ENCODE measurements at regions not wholly inside any gene's neighbourhood (a gene's known extent, or its start where the extent isn't known, plus 50 kb on each side); places are given as distances from the start of the nearest gene placed in this dataset.

DNA sequence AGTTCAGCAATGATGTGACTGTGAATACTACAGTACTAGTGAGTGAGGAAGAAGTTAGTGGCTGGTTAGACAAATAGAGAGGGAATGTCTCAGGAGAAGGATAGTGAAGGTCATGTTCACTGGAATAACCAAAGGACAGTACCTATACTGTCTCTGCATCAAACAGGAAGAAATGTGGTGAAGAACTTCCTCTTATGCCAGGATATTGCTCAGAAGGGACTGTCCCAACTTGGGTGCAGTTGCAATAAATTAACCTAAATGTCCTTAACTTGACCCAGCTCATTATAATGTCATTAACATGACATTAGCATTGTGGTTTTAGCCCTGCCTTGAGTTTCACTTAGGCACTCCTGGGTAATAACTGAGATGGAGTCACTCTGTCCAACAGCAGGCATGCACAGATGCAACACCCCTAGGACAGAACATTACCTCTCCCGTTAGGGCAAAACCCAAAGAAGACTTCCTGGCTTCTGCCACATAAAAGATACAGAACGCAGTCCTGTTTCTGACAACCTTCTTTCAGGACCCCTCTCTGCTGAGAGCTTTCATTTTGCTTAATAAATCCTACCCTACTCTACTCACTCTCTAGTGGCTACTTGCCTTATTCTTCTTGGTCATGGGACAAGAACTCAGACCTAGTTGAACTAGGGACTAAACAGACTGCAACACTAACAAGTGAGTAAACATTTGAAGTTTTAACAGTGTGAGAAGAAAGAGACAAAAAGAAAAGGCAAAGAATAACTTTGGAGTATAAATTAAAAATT, 1591.6 kb upstream of the MIR17HG start:
- Histone ChIP-seq H3K4me3 (no peak overlapping the region), H3K9me3 (no peaks in the 10 kb centered on the region), H3K4me1 (ENCODE audit: control insufficient read depth in 1 of 2, low read depth in 2 of 2) (no peaks in the 10 kb centered on the region), H3K27ac (no peak overlapping the region), H3K27me3 (replicated peaks; ENCODE audit: insufficient read depth) (no peaks in the 10 kb centered on the region), H3K36me3 (no peaks in the 10 kb centered on the region)
- TF ChIP-seq, protein P1, sequence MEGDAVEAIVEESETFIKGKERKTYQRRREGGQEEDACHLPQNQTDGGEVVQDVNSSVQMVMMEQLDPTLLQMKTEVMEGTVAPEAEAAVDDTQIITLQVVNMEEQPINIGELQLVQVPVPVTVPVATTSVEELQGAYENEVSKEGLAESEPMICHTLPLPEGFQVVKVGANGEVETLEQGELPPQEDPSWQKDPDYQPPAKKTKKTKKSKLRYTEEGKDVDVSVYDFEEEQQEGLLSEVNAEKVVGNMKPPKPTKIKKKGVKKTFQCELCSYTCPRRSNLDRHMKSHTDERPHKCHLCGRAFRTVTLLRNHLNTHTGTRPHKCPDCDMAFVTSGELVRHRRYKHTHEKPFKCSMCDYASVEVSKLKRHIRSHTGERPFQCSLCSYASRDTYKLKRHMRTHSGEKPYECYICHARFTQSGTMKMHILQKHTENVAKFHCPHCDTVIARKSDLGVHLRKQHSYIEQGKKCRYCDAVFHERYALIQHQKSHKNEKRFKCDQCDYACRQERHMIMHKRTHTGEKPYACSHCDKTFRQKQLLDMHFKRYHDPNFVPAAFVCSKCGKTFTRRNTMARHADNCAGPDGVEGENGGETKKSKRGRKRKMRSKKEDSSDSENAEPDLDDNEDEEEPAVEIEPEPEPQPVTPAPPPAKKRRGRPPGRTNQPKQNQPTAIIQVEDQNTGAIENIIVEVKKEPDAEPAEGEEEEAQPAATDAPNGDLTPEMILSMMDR (IDR thresholded peaks at IDR 0.05) = no peak
- no peak for ATAC-seq (ENCODE audit: insufficient number of reproducible peaks, low FRiP score, low read depth)
- no peak for DNase-seq (ENCODE audit: low spot score)

DNA sequence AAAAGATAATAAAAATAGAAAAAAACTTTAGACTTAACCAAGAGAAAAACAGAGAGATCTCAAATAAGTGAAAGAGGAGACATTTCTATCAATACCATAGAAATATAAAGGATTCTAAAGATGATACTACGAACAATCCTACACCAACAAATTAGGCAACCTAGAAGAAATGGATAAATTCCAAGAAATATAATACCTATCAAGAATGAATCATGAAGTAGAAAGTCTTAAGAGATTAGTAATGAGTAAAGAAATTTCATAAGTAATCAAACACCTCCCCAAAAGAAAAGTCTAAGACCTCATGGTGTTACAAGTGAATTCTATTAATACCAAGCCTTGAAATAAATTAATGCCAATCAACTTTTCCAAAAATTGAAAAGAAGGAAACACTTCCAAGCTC, 1584.5 kb upstream of the MIR17HG start:
- H3K9me3 ChIP-seq = no peaks in the 10 kb centered on the region
- ATAC-seq (ENCODE audit: insufficient number of reproducible peaks, low FRiP score, low read depth) = no peak
- no peak overlapping the region for H3K4me3 ChIP-seq
- no peak overlapping the region for H3K27ac ChIP-seq
- H3K36me3 ChIP-seq = no peaks in the 10 kb centered on the region
- no peak for DNase-seq (ENCODE audit: low spot score)
- no peaks in the 10 kb centered on the region for H3K27me3 ChIP-seq (replicated peaks; ENCODE audit: insufficient read depth)
- H3K4me1 ChIP-seq (ENCODE audit: control insufficient read depth in 1 of 2, low read depth in 2 of 2) = no peaks in the 10 kb centered on the region
- TF ChIP-seq, protein P1 (IDR thresholded peaks at IDR 0.05) = no peak

DNA sequence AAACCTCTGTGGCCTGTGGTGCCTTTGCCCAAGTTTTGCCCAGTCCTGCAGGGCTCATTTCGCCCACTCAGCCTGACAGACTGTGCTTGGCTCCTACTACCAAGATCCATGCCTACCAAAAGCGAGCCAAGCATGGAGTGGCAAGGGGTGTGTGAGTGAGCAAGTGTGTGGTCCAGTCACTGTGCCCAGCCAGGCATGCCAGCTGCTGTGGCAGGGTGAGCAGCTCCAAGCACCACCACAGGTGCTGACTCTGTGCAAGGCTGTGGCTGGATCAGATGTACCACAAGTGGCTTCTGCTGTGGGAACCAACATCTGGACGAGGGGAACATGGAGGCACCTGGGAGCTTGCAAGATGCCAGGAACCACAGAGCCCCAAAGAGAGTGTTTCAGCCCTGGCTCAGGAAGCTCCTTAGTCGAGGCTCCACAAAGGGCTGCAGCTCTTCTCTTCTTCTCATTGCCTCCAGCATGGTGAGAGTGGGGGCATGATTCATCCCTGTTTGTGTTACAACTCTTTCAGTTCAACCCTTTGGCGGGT, 1564.2 kb upstream of the MIR17HG start:
- Histone ChIP-seq H3K4me3 (no peak overlapping the region), H3K27ac (no peak overlapping the region), H3K4me1 (ENCODE audit: control insufficient read depth in 1 of 2, low read depth in 2 of 2) (no peaks in the 10 kb centered on the region), H3K9me3 (no peaks in the 10 kb centered on the region), H3K27me3 (replicated peaks; ENCODE audit: insufficient read depth) (no peaks in the 10 kb centered on the region), H3K36me3 (no peaks in the 10 kb centered on the region)
- ATAC-seq (ENCODE audit: insufficient number of reproducible peaks, low FRiP score, low read depth) = no peak
- DNase-seq (ENCODE audit: low spot score) = no peak
- TF ChIP-seq, protein P1 (IDR thresholded peaks at IDR 0.05) = no peak

DNA sequence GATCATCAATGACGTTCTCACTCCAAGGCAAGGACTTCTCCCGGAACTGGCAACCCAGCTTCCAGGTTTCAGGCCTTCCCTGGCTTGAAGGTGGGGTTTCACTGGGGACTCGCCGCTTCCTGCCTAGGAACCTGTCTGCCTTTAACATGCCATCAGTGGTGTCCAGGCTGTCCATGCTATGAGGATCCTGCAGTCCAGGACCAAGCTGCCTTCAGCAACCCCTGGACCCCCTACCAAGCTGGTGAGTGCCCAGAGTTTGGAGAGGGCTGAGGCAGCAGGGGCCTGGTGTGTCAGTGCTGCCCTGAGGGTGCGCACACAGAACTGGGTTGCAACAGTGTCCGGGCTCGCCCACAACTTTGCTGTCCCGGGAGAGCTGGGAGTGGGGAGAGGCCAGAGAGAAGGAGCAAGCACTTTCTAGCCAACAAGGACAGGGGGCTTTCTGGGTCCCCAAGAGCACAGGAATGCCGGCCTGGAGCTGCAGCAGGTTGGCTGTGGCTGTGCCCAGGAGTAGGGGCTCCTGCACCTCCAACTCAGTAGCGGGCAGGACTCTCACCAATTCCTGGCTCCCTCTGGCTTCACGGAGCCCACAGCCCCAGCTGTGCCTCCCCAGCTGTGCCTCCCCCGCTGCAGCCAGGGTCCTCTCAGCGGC, 1563.2 kb upstream of the MIR17HG start:
- DNase-seq (ENCODE audit: low spot score) (no peak), ATAC-seq (ENCODE audit: insufficient number of reproducible peaks, low FRiP score, low read depth) (no peak)
- Histone ChIP-seq H3K36me3 (no peaks in the 10 kb centered on the region), H3K9me3 (no peaks in the 10 kb centered on the region), H3K4me1 (ENCODE audit: control insufficient read depth in 1 of 2, low read depth in 2 of 2) (no peaks in the 10 kb centered on the region), H3K27me3 (replicated peaks; ENCODE audit: insufficient read depth) (no peaks in the 10 kb centered on the region), H3K27ac (no peak overlapping the region), H3K4me3 (no peak overlapping the region)
- TF ChIP-seq, protein P1 (IDR thresholded peaks at IDR 0.05) = no peak

DNA sequence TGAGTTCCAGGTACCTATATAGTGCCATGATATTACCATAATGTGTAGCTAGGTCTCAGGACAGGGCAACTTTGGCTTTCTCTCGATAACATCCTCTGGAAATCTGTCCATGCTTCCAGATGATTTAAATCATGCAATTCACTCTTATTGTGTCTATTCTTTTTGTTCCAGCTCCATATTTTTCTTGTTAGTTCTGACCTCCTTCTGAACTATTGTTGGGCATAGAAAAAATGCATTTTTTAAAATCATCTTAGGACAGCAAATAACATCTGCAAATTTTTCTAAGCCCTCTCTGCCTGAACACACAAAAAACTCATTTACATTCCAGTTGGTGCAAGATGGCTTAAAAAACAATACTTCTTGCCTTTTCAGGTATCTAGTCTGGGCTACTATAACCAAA, 1561.0 kb upstream of the MIR17HG start:
- no peaks in the 10 kb centered on the region for H3K36me3 ChIP-seq
- no peak overlapping the region for H3K27ac ChIP-seq
- H3K4me3 ChIP-seq = no peak overlapping the region
- H3K4me1 ChIP-seq (ENCODE audit: control insufficient read depth in 1 of 2, low read depth in 2 of 2) = no peaks in the 10 kb centered on the region
- no peak for DNase-seq (ENCODE audit: low spot score)
- ATAC-seq (ENCODE audit: insufficient number of reproducible peaks, low FRiP score, low read depth) = no peak
- H3K27me3 ChIP-seq (replicated peaks; ENCODE audit: insufficient read depth) = no peaks in the 10 kb centered on the region
- no peaks in the 10 kb centered on the region for H3K9me3 ChIP-seq
- TF ChIP-seq, protein P1 (IDR thresholded peaks at IDR 0.05) = no peak

All from thoracic aorta (tissue), 2 donors.